Inflammatory macrophage treated with lipopolysaccharide for 4 hours (primary cell): ENCODE measurements at regions not wholly inside any gene's neighbourhood (a gene's known extent, or its start where the extent isn't known, plus 50 kb on each side); places are given as distances from the start of the nearest gene placed in this dataset.

Experiments used
- DNase-seq: peaks from one replicate; pipeline ENCODE4 v3.0.0-alpha.2; 2020

DNA sequence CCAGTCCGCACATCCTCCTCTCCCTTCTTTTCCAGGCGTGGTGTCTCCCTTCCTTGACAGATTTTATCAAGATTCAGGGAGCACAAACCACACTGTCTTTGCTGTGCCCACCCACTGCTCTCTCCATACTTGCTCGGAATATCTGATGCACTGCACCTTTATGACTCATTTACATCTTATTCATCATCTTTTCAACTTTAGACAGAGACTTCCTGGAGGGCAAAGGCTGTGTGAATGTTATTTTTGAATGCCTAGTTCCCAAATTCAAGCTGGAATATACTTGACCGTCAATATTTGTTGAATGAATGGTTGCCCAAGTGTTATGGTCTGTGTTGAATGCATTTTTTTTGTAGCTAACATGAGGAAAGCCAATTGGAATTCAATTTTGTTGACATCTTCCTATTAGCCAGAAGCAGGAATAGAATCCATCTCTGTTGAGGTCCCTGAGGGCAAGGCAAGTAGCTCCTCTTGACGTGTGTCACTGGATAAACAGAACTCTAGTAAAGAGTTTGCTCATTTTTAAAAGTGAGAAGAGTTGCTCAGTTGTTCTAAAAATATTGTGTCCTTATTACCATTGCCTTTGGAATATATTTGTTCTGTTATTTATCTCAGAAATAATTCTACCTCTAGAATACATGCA is 95.0 kb downstream of the KLF6 start:
- no peak for DNase-seq

DNA sequence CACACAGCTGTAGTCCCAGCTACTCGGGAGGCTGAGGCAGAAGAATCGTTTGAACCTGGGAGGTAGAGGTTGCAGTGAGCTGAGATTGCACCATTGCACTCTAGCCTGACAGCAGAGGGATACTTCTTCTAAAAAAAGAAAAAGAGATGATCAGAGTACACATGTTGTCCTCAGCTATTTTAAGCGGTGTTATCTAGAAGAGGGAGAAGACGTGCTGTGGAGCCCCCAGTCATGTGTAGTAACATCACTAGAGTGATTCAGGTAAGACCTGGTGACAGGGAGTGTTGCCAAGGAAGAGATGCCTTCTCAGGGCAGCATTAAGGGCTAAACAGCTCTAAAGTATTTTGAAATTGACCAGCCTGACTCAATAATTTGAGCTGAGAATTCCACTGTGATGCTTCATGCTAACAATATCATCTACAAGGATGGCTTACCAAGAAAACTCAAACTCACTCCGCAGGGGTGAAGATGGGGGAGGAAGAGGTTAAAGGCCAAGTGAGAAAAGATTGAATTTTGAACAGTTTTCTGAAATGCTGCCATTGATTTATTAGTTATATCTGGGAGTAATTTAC is 97.4 kb downstream of the KLF6 start:
- no peak for DNase-seq

GRCh38 chr10:3685384-3685783 is 99.6 kb downstream of the KLF6 start:
- DNase-seq = no peak

DNA sequence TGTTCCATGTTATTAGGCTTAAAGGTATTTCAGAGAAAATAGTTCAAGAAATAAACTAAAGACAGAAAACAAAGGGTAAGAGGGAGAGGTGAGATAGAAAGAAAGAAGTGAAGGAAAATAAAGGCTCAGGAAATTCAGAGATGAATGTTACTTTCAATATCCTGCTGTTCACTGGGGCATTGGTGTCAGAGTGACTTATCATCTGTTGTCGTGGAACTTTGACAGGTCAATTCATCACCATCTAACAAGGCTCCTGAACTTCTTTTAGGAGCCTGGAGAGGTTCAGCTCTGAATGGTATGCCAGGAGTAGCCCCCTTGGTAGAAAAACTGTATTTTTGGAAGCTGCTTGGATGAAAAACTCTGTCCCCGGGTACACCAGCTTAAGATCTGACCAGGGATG is 100.1 kb downstream of the KLF6 start:
- DNase-seq = no peak

DNA sequence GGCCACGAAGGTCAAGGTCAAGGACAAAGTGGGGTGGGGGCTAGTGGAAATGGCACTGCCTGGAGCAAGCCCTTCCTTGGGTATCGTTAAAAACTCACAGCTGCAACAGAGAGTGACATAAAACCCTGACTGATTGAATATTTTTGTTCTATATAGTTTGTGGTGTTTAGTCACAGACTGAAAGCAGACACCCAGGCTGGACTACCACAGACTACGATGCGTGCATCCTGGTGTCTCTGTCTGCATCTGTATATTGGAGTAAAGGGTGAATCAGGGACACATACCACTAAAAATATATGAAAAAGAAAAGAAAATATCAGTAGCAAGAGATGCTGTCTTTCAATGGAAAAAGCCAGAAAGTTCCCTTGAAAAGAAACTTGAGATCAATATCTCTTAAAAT is 101.4 kb downstream of the KLF6 start:
- no peak for DNase-seq

DNA sequence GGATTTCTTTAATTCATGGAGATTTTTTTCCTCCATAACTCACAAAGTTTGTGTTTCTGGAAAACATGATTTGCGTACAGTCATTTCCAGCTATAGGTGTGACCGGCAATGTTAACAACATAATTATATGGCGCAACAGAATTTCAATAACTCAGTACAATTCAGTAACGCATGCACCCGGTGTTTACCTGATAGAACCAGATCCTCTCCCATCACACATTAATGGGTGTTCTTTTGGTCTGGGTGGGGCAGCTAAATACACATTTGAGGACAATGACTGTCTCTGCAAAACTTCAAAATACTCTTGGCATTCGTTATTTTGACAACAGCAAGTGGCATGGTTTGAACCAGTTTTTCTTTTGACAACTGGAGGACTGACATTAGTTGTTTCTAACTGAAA is 102.3 kb downstream of the KLF6 start:
- DNase-seq = no peak

DNA sequence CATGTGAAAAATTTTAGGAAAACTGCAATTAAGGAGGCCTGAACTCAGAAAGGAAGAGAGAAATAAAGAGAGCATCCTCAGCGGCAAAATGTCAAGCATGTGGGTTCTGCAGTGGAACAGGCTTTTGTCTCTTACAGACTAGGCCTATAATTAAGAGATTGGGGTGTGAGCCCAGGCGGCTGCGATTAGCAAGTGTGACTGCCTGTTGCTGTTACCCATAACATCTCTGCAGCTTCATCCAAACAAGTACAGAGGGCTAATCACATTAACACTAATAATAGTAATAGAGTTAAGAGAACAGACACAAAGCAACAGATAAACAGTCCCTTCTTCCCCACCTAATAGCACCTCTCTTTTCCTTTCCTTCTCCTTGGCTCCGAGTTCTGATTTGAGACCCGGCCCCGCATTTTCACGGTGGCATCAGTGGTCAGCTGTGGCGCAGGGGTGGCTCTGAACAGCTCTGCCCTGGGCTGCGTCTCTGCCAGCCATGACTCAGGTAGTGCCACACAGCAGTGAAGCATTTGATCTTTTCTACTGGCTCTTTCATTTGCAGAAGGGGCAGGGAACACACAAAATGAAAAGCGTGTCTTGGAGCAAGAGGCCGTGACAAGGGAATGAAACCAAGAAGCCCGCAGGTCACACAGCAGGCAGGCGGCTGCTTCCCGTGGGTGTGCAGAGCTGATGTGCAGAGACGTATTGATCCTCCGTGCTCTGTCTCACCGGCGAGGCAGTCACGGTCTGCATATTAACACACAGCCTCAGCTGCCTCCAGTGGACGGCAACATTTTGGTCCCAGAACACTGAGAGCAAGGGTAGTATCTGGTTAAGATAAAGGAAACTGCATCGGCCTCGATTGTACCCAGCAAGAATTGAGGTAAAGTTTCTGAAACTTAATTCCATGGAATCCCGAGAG is 103.1 kb downstream of the KLF6 start:
- DNase-seq = no peak

DNA sequence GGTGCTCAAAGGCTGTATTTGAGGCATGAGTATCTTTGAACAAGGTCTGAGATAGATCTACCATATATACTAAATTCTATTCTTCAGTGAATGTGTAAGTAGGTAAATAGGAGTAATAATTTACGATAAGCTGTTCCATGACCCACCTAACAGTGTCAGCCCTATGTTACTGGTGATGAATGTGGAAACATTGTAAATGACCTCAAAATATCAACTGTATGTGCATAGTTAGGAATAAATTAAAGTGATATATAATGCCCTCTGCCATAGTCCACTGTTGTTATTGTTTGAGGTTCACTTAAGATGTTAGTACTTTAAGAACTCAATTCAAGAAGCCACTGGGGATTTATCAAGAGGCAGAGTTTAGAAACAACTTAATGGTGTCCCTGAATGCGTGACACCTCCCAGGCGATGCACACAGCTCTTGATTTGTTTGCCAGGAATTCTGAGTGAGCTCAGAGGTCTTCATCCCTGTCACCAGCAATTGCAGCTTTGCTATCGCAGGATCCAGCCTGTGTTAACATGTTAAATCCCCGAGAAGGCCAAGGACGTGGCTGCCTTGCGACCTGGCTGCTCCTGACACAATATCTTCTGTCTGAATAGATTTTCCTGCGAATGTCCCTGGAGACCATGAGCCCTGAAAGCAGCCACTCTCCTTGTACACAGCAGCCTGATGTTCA is 104.9 kb downstream of the KLF6 start:
- DNase-seq = no peak

DNA sequence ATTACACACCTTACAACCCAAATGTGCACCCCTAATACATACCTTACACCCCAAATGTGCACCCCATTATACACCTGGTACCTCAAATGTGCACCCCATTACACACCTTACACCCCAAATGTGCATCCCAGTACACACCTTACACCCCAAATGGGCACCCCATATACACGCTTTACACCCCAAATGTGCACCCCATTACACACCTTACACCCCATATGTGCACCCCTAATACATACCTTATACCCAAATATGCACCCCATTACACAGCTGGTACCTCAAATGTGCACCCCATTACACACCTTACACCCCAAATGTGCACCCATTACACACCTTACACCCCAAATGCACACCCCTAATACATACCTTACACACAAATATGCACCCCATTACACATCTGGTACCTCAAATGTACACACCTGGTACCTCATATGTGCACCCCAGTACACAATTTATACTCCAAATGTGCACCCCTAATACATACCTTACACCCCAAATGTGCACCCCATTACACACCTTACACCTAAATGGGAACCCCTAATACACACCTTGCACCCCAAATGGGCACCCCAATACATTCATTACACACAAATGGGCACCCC is 106.3 kb downstream of the KLF6 start:
- DNase-seq = no peak

- DNase-seq = peak; percentile 50
These were observed 108.4 kb downstream of the KLF6 start for GRCh38 chr10:3676564-3676963.

GRCh38 chr10:3672220-3672619 is 112.8 kb downstream of the KLF6 start:
- no peak for DNase-seq

GRCh38 chr10:3671386-3671955 is 113.5 kb downstream of the KLF6 start:
- DNase-seq = peak; percentile 54

DNA sequence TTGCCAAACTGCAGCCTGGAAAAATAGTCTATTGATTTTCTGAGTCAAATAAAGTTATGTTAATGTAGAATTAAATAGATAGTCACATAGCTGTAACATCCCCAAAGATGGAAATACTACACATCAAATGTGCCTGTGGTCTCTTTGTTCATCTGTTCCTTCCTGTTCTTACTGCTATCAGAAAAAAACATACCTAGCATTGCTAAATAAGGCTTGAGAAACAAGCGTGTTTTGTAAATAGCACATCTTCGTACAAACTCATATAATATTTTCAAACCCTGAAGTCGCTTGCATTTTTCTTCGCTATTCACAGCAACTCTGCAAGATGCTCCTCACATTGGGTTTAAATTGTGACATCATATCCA is 116.1 kb downstream of the KLF6 start:
- no peak for DNase-seq

- DNase-seq = peak; percentile 5
These were observed 116.6 kb downstream of the KLF6 start for GRCh38 chr10:3668276-3668965.

- peak; percentile 41 for DNase-seq
These were observed 118.3 kb downstream of the KLF6 start for GRCh38 chr10:3666525-3667302.

- DNase-seq = no peak
These were observed 119.6 kb downstream of the KLF6 start for GRCh38 chr10:3665316-3665908.

GRCh38 chr10:3662775-3663174 is 122.2 kb downstream of the KLF6 start:
- no peak for DNase-seq

GRCh38 chr10:3661271-3661670 is 123.7 kb downstream of the KLF6 start:
- no peak for DNase-seq

- no peak for DNase-seq
These were observed 124.3 kb downstream of the KLF6 start for GRCh38 chr10:3660753-3661152.

DNA sequence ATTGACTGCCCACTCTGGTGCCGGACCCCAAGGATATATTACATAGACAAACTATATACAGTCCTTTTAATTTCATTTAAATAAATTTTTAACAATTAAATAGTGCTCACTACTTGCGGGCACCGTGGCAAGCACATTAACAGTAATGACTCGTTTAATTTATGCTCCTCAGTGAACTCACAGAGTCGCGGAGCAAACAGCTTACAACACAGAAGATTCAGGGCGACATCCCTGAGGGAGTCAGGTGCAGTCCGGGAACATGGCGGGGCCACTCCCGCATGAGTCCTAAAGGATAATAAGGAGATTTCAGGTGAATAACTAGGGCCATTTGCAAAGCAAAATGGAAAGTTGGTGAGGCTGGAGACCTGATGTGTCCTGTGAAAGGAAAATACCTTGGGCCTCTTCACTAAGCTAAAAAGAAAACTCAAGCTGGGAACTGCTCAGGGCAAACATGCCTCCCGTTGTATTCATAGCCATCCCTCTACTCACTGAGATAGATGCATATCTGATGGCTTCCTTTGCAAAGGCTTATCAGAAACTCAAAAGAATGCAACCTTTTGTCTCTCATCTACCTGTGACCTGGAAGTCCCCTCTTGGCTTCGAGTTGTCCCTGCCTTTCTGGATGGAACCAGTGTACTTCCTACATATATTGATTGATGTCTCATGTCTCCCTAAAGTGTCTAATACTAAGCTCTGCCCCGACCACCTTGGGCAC is 125.6 kb downstream of the KLF6 start:
- DNase-seq = no peak
